Neural progenitor cell (in vitro differentiated cells): ENCODE measurements at regions not wholly inside any gene's neighbourhood (a gene's known extent, or its start where the extent isn't known, plus 50 kb on each side); places are given as distances from the start of the nearest gene placed in this dataset.

Experiments used
- EZH2 ChIP-seq: fragments of 200-600 bp; sonication (generic); IDR thresholded peaks from 2 replicates; pipeline ENCODE4 v1.6.1; 2017; ENCODE audit warnings: antibody characterized with exemption, mild to moderate bottlenecking, moderate library complexity
- EZH2phosphoT487 ChIP-seq: fragments of 200-600 bp; sonication (generic); IDR thresholded peaks from 2 replicates; pipeline ENCODE4 v1.6.1; 2017; ENCODE audit warnings: antibody characterized with exemption
- TF ChIP-seq, protein P1 (sequence below): fragments of 200-600 bp; sonication (generic); IDR thresholded peaks from 2 replicates; pipeline ENCODE4 v1.5.1; 2017; ENCODE audit warnings: antibody characterized with exemption, mild to moderate bottlenecking

DNA sequence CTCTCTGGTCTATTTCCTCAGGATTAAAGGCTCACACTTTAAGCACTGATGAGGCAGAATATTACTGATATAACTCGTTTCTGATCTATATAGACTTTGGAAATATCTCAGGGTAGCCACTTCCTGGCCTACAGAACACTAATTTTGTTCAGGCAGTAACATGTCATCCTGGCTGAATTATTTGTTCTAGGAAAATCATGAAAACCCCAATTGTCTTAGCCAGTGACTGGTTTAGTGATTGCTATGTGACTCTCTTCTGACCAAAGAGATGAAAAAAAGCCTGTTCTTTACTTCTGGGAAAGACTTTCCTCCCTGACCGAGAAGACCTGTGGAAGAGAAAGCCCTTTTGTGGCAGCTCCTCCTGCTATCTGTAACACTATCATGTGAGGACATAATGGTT, 453.7 kb downstream of the SETD4 start:
- TF ChIP-seq, protein P1, sequence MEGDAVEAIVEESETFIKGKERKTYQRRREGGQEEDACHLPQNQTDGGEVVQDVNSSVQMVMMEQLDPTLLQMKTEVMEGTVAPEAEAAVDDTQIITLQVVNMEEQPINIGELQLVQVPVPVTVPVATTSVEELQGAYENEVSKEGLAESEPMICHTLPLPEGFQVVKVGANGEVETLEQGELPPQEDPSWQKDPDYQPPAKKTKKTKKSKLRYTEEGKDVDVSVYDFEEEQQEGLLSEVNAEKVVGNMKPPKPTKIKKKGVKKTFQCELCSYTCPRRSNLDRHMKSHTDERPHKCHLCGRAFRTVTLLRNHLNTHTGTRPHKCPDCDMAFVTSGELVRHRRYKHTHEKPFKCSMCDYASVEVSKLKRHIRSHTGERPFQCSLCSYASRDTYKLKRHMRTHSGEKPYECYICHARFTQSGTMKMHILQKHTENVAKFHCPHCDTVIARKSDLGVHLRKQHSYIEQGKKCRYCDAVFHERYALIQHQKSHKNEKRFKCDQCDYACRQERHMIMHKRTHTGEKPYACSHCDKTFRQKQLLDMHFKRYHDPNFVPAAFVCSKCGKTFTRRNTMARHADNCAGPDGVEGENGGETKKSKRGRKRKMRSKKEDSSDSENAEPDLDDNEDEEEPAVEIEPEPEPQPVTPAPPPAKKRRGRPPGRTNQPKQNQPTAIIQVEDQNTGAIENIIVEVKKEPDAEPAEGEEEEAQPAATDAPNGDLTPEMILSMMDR: no peak
- TF ChIP-seq EZH2phosphoT487 (no peak), EZH2 (no peak)
